CD4-positive, alpha-beta T cell (primary cell): ENCODE measurements at regions not wholly inside any gene's neighbourhood (a gene's known extent, or its start where the extent isn't known, plus 50 kb on each side); places are given as distances from the start of the nearest gene placed in this dataset.

Experiments used
- ATAC-seq: fragments of 200-7000 bp; cut with Tn5 transposase; one replicate; pipeline ENCODE4 v1.10.0; 2022; ENCODE audit warnings: mild to moderate bottlenecking; ENCODE audit not compliant: poor library complexity
- CTCF ChIA-PET: fragments of 350-600 bp; sonication (Branson Sonifier 250); formaldehyde crosslinking; loops from one replicate; lab custom pipeline; 2021; ENCODE audit warnings: antibody characterized with exemption, inconsistent platforms; lab: Charles Lee
- POLR2A ChIA-PET: fragments of 350-600 bp; sonication (Branson Sonifier 250); formaldehyde crosslinking; loops from one replicate; lab custom pipeline; 2021; ENCODE audit warnings: antibody characterized with exemption, inconsistent platforms; lab: Charles Lee
- DNase-seq, 14 experiments: peaks; one replicate each; pipeline ENCODE4 v3.0.0-alpha.2; 2013 to 2020; ENCODE audit warnings: mixed read lengths in 2 of 14
- H3K27ac ChIP-seq, 2 donors: one replicate each; pipeline versions ENCODE4 v1.5.1 to v1.7.0; 2013; ENCODE audit warnings: low read length in 2 of 2, low read depth in 1 of 2, mild to moderate bottlenecking in 1 of 2
- H3K27me3 ChIP-seq, 2 experiments: 1 replicate in 1 of 2; 2 replicates in 1 of 2; pipeline versions ENCODE4 v1.6.1 to v1.7.0; 2013; ENCODE audit warnings: low read length in 2 of 2, control low read depth in 1 of 2, mild to moderate bottlenecking in 1 of 2, moderate library complexity in 1 of 2; ENCODE audit not compliant: insufficient read depth in 2 of 2, control insufficient read depth in 1 of 2
- H3K36me3 ChIP-seq: one replicate; pipeline ENCODE4 v1.6.1; 2013; ENCODE audit warnings: low read length, control low read depth; ENCODE audit not compliant: insufficient read depth
- H3K4me1 ChIP-seq: one replicate; pipeline ENCODE4 v1.6.1; 2013; ENCODE audit warnings: low read length, control low read depth; ENCODE audit not compliant: insufficient read depth
- H3K4me3 ChIP-seq: one replicate; pipeline ENCODE4 v1.5.1; 2013; ENCODE audit warnings: mild to moderate bottlenecking, low read length, moderate library complexity
- H3K9me3 ChIP-seq, 2 experiments: 1 replicate in 1 of 2; 2 replicates in 1 of 2; pipeline versions ENCODE4 v1.6.1 to v1.7.0; 2013; ENCODE audit warnings: low read length in 2 of 2, mild to moderate bottlenecking in 2 of 2, control low read depth in 1 of 2, moderate library complexity in 1 of 2; ENCODE audit not compliant: control insufficient read depth in 1 of 2, insufficient read depth in 1 of 2
- H3K27ac Mint-ChIP-seq: one replicate; pipeline ENCODE4 v1.8.0; 2020; ENCODE audit warnings: mixed read lengths
- H3K27me3 Mint-ChIP-seq: one replicate; pipeline ENCODE4 v1.8.0; 2021; ENCODE audit warnings: mixed read lengths
- H3K36me3 Mint-ChIP-seq: one replicate; pipeline ENCODE4 v1.8.0; 2021; ENCODE audit warnings: low read depth, mixed read lengths
- H3K4me1 Mint-ChIP-seq: one replicate; pipeline ENCODE4 v1.8.0; 2021; ENCODE audit warnings: low read depth, mixed read lengths
- H3K4me3 Mint-ChIP-seq: one replicate; pipeline ENCODE4 v1.8.0; 2020; ENCODE audit warnings: mild to moderate bottlenecking, mixed read lengths
- H3K9me3 Mint-ChIP-seq: one replicate; pipeline ENCODE4 v1.8.0; 2020; ENCODE audit warnings: mixed read lengths
- intact Hi-C, 2 experiments: fragments of 100-400 bp; cut with DNase I in 1 of 2; cut with micrococcal nuclease in 1 of 2; formaldehyde crosslinking; loops; one replicate each; pipeline versions ENCODE4 v1.15.1 to v1.9.0; 2023 to 2025; cut with DNase I, micrococcal nuclease
- TF ChIP-seq, protein P1 (sequence below): fragments of 200-600 bp; IDR thresholded peaks from one replicate; pipeline ENCODE4 v1.8.0; 2022; ENCODE audit warnings: antibody characterized with exemption, mild to moderate bottlenecking

DNA sequence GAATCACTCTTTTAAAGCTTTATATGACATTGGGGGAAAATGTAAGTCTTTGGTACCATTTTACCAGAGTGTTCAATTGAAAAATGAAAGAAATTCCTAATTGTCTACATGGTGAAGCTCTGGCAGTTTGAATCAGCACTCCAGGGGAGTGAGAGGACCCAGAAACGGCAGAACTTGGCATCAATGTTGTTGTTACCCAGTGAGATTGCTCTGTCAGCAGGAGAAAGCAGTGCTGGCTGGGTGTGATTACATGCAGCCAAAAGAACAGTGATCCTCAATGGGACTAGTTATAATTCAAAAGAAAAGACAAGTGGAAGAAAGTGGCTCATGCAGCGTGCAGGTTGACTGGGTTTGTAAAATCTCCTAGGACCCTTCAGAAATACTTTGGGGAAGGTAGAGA, 206.4 kb downstream of the PTPRC start:
- Mint-ChIP-seq H3K9me3 (no peaks in the 10 kb centered on the region), H3K27ac (no peak overlapping the region), H3K27me3 (no peaks in the 10 kb centered on the region)

DNA sequence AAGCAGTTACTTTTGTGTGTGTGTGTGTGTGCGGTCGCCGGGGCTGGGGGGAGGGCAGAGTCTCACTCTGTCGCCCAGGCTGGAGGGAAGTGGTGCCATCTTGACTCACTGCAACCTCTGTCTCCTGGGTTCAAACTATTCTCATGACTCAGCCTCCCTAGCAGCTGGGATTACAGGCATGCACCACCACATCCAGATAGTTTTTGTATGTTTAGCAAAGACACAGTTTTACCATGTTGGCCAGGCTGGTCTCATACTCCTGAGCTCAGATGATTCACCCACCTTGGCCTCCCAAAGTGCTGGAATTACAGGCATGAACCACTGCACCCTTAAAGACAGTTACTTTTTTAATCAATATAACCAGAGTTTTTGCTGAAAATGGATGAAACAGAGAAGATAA, 207.0 kb downstream of the PTPRC start:
- H3K4me3 Mint-ChIP-seq, result no peak overlapping the region
- peaks cover 13% of the 10 kb centered on the region for H3K36me3 Mint-ChIP-seq
- no peaks in the 10 kb centered on the region for H3K4me1 Mint-ChIP-seq
- Histone ChIP-seq H3K4me1 (no peaks in the 10 kb centered on the region), H3K4me3 (no peak overlapping the region), H3K9me3 (no peaks in the 10 kb centered on the region), H3K36me3 (no peaks in the 10 kb centered on the region), H3K27ac (no peak overlapping the region), H3K27me3 (no peaks in the 10 kb centered on the region)
- TF ChIP-seq, protein P1, sequence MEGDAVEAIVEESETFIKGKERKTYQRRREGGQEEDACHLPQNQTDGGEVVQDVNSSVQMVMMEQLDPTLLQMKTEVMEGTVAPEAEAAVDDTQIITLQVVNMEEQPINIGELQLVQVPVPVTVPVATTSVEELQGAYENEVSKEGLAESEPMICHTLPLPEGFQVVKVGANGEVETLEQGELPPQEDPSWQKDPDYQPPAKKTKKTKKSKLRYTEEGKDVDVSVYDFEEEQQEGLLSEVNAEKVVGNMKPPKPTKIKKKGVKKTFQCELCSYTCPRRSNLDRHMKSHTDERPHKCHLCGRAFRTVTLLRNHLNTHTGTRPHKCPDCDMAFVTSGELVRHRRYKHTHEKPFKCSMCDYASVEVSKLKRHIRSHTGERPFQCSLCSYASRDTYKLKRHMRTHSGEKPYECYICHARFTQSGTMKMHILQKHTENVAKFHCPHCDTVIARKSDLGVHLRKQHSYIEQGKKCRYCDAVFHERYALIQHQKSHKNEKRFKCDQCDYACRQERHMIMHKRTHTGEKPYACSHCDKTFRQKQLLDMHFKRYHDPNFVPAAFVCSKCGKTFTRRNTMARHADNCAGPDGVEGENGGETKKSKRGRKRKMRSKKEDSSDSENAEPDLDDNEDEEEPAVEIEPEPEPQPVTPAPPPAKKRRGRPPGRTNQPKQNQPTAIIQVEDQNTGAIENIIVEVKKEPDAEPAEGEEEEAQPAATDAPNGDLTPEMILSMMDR, result no peak
- no peaks in the 10 kb centered on the region for H3K9me3 Mint-ChIP-seq
- no peak for DNase-seq
- ChIA-PET POLR2A (no interaction called here), CTCF (no interaction called here)
- intact Hi-C loops, result no loop called here
- H3K27ac Mint-ChIP-seq, result no peak overlapping the region
- no peaks in the 10 kb centered on the region for H3K27me3 Mint-ChIP-seq
- no peak for ATAC-seq

More for the DNA sequence above, 206.4 kb downstream of the PTPRC start:
- Histone ChIP-seq H3K4me1 (no peaks in the 10 kb centered on the region), H3K36me3 (no peaks in the 10 kb centered on the region), H3K27ac (no peak overlapping the region), H3K9me3 (no peaks in the 10 kb centered on the region), H3K4me3 (no peak overlapping the region), H3K27me3 (no peaks in the 10 kb centered on the region)
- Mint-ChIP-seq H3K36me3 (peaks cover 13% of the 10 kb centered on the region), H3K4me1 (no peaks in the 10 kb centered on the region), H3K4me3 (no peak overlapping the region)
- TF ChIP-seq, protein P1, result no peak
- ChIA-PET POLR2A (no interaction called here), CTCF (no interaction called here)
- intact Hi-C loops, result no loop called here
- DNase-seq, result no peak
- no peak for ATAC-seq

DNA sequence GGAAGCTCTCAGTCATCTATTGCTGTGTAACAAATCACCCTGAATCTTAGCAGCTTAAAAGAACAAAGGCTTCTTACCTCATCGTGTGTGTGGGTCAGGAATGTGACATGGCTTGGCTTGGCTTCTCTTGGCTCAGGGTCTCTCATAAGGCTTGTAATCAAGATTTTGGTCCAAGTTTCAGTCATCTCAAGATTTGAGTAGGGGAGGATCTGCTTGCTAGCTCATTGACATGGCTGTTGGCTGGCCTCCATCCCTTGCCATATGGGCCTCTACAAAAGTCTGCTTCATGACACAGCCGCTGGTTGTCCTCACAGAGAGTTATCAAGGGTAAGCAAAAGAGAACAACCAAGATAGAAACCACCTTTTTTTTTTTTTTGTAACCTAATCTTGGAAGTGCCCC, 207.7 kb downstream of the PTPRC start:
- ChIA-PET CTCF (interaction anchor here (1.3 kb wide), 1 partner anchor 9 kb away, joined by 3 read pairs; no protein-coding TSS in a partner anchor), POLR2A (no interaction called here)

More for the DNA sequence above, 207.7 kb downstream of the PTPRC start:
- TF ChIP-seq, protein P1, result no peak
- Histone ChIP-seq H3K27me3 (no peaks in the 10 kb centered on the region), H3K4me1 (no peaks in the 10 kb centered on the region), H3K36me3 (no peaks in the 10 kb centered on the region), H3K9me3 (no peaks in the 10 kb centered on the region), H3K4me3 (no peak overlapping the region), H3K27ac (no peak overlapping the region)
- no peak for ATAC-seq
- no peaks in the 10 kb centered on the region for H3K4me1 Mint-ChIP-seq
- H3K27ac Mint-ChIP-seq, result no peak overlapping the region
- intact Hi-C loops, result no loop called here
- H3K9me3 Mint-ChIP-seq, result no peaks in the 10 kb centered on the region
- no peak for DNase-seq
- no peaks in the 10 kb centered on the region for H3K27me3 Mint-ChIP-seq
- no peak overlapping the region for H3K4me3 Mint-ChIP-seq
- peaks cover 13% of the 10 kb centered on the region for H3K36me3 Mint-ChIP-seq
